Sigmoid colon (tissue), 4 donors: ENCODE measurements at regions not wholly inside any gene's neighbourhood (a gene's known extent, or its start where the extent isn't known, plus 50 kb on each side); places are given as distances from the start of the nearest gene placed in this dataset.

ENCODE experiments used
- EP300 ChIP-seq, 4 donors: sonication (generic); formaldehyde crosslinking; IDR thresholded peaks; one replicate each; pipeline ENCODE4 v1.6.1; 2017; ENCODE audit warnings: antibody characterized with exemption in 4 of 4
- POLR2A ChIP-seq, 2 donors: fragments of 450-650 bp; IDR thresholded peaks; one replicate each; pipeline ENCODE4 v1.6.1; 2016; ENCODE audit warnings: antibody characterized with exemption in 2 of 2, mild to moderate bottlenecking in 2 of 2, moderate library complexity in 2 of 2
- POLR2AphosphoS5 ChIP-seq, 4 donors: sonication (generic); formaldehyde crosslinking; IDR thresholded peaks; one replicate each; pipeline ENCODE4 v1.6.1; 2017; ENCODE audit warnings: antibody characterized with exemption in 4 of 4
- TF ChIP-seq, protein P1 (sequence below), 4 experiments: fragments of 450-650 bp in 3 of 4; fragments of 200-600 bp in 1 of 4; IDR thresholded peaks; one replicate each; pipeline ENCODE4 v1.5.1; 2016 to 2019; ENCODE audit warnings: antibody characterized with exemption in 4 of 4, mild to moderate bottlenecking in 3 of 4, moderate library complexity in 2 of 4

DNA sequence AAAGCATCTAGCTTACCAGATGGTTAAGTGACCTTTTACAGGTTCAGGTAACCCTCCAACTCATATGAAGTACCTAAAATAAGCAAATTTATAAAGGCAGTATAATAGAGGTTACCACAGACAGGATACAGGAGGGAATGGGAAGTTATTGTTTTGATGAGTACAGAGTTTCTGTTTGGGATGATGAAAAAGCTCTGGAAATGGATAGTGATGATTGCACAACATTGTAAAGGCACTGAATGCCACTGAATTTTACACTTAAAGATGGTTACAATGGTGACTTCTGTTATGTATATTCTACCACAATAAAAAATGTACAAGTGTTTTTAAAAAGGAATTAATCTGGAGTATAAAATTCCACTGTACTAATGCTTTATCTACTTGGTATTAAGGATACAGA, 75.0 kb upstream of the NIPBL start:
- TF ChIP-seq, protein P1, sequence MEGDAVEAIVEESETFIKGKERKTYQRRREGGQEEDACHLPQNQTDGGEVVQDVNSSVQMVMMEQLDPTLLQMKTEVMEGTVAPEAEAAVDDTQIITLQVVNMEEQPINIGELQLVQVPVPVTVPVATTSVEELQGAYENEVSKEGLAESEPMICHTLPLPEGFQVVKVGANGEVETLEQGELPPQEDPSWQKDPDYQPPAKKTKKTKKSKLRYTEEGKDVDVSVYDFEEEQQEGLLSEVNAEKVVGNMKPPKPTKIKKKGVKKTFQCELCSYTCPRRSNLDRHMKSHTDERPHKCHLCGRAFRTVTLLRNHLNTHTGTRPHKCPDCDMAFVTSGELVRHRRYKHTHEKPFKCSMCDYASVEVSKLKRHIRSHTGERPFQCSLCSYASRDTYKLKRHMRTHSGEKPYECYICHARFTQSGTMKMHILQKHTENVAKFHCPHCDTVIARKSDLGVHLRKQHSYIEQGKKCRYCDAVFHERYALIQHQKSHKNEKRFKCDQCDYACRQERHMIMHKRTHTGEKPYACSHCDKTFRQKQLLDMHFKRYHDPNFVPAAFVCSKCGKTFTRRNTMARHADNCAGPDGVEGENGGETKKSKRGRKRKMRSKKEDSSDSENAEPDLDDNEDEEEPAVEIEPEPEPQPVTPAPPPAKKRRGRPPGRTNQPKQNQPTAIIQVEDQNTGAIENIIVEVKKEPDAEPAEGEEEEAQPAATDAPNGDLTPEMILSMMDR (IDR thresholded peaks at IDR 0.05) = no peak
- TF ChIP-seq EP300 (IDR thresholded peaks at IDR 0.05) = no peak
- TF ChIP-seq POLR2A (IDR thresholded peaks at IDR 0.05) = no peak
- no peak for TF ChIP-seq POLR2AphosphoS5 (IDR thresholded peaks at IDR 0.05)
